Coronary artery (tissue), 2 donors: ENCODE measurements at regions not wholly inside any gene's neighbourhood (a gene's known extent, or its start where the extent isn't known, plus 50 kb on each side); places are given as distances from the start of the nearest gene placed in this dataset.
A peak's percentile ranks its signal among the peaks of the same experiment; 100 is the strongest.

ENCODE experiments used
- DNase-seq: peaks from one replicate; pipeline ENCODE4 v3.0.0-alpha.2; 2017; ENCODE audit warnings: low spot score
- H3K27ac ChIP-seq, 2 donors: fragments of 200-600 bp; sonication (generic); one replicate each; pipeline ENCODE4 v1.5.1; 2016 to 2019
- H3K4me3 ChIP-seq: fragments of 200-600 bp; sonication (generic); 2 replicates; pipeline ENCODE4 v1.5.1; 2016; ENCODE audit warnings: mild to moderate bottlenecking, moderate library complexity
- CTCF ChIP-seq: fragments of 200-600 bp; sonication (generic); IDR thresholded peaks from one replicate; pipeline ENCODE4 v1.5.1; 2019; ENCODE audit warnings: antibody characterized with exemption

GRCh38 chr1:228984646-228985631 is 249.7 kb downstream of the RHOU start:
- no peak overlapping the region for H3K27ac ChIP-seq
- no peak for TF ChIP-seq CTCF
- H3K4me3 ChIP-seq: no peak overlapping the region
- DNase-seq: peak; percentile 62

GRCh38 chr1:228985661-228986060 is 250.4 kb downstream of the RHOU start:
- no peak overlapping the region for H3K27ac ChIP-seq
- TF ChIP-seq CTCF: no peak
- DNase-seq: no peak
- no peak overlapping the region for H3K4me3 ChIP-seq

- Histone ChIP-seq H3K27ac (peak overlapping the region; percentile 13 to 32), H3K4me3 (no peak overlapping the region)
- no peak for TF ChIP-seq CTCF
- DNase-seq: peak; percentile 65
Measured at GRCh38 chr1:228986093-228986904, 251.0 kb downstream of the RHOU start.

- DNase-seq: peak; percentile 11
- H3K4me3 ChIP-seq: no peak overlapping the region
- peak overlapping the region in 1 of 2 donors; percentile 7 for H3K27ac ChIP-seq
- TF ChIP-seq CTCF: no peak
Measured at GRCh38 chr1:228987286-228987685, 252.0 kb downstream of the RHOU start.

GRCh38 chr1:228987736-228988506 is 252.6 kb downstream of the RHOU start:
- no peak for TF ChIP-seq CTCF
- H3K4me3 ChIP-seq: no peak overlapping the region
- H3K27ac ChIP-seq: peak overlapping the region in 1 of 2 donors; percentile 7
- peak; percentile 53 for DNase-seq

- TF ChIP-seq CTCF: no peak
- H3K27ac ChIP-seq: no peak overlapping the region
- DNase-seq: no peak
- no peak overlapping the region for H3K4me3 ChIP-seq
Measured at GRCh38 chr1:228988664-228989063, 253.4 kb downstream of the RHOU start.
